ENCODE measurements at regions not wholly inside any gene's neighbourhood (a gene's known extent, or its start where the extent isn't known, plus 50 kb on each side); places are given as distances from the start of the nearest gene placed in this dataset.

DNA sequence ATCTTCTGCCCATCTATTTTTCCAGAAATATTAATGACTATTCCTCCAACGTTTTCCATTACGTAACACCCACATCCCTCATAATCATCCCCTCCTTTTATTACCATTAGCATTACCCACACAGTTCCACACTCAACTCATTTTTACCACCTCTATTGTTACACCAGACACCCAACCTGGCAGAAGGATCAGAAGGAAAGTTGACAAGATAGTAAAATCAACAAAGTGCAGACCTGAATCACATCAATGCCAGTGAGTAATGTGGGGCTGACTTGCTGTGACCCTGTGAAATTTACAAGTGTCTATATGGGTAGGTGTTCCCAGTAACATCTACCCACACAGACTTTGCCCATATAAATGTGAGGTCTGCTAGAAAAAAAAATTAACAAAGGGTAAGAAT lies 568.2 kb downstream of the MAFB start:
- TF ChIP-seq, protein P1, sequence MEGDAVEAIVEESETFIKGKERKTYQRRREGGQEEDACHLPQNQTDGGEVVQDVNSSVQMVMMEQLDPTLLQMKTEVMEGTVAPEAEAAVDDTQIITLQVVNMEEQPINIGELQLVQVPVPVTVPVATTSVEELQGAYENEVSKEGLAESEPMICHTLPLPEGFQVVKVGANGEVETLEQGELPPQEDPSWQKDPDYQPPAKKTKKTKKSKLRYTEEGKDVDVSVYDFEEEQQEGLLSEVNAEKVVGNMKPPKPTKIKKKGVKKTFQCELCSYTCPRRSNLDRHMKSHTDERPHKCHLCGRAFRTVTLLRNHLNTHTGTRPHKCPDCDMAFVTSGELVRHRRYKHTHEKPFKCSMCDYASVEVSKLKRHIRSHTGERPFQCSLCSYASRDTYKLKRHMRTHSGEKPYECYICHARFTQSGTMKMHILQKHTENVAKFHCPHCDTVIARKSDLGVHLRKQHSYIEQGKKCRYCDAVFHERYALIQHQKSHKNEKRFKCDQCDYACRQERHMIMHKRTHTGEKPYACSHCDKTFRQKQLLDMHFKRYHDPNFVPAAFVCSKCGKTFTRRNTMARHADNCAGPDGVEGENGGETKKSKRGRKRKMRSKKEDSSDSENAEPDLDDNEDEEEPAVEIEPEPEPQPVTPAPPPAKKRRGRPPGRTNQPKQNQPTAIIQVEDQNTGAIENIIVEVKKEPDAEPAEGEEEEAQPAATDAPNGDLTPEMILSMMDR (IDR thresholded peaks at IDR 0.05) = no peak
- no peak for TF ChIP-seq POLR2A (IDR thresholded peaks at IDR 0.05)

Data from body of pancreas (tissue), 4 donors.